ENCODE measurements at regions not wholly inside any gene's neighbourhood (a gene's known extent, or its start where the extent isn't known, plus 50 kb on each side); places are given as distances from the start of the nearest gene placed in this dataset.

DNA sequence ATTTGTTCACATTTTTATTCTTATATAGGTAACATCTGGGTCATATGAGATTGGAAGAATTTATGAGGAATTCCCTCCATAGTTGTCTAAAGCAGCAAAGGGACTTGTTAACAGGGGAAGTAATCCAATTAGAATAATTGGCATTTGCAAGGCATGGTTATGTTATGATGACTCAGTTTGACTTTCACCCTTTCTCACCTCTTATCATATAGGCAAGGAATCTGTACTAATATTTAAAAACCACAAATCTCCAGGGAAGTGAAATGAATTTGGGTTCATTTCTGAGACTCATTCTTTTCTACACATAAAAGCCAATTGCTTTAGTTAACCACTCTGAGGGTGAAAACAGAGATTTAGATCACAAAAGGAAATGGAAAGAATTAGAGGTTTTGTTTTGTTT lies 281.5 kb upstream of the DKK2 start:
- DNase-seq (ENCODE audit: low spot score) = no peak

GRCh38 chr4:107315584-107315983 lies 279.5 kb upstream of the DKK2 start:
- DNase-seq (ENCODE audit: low spot score) = no peak

DNA sequence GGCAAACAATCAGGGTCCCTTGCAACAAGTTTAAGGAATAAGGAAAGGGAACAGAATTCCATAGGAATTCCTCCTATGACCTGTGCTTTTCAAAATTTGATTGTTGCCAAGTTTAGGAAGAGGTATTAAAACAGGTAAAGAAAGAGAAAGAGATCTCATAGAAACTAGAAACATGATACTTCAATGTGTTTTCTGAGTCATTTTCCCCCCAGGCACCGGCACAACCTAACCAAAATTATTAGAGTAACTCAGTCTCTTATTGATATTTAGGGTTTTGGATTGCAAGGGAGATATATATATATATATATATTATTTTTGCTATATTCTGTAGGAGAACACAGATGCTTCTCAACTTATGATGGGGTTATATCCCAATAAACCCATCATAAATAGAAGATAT lies 278.0 kb upstream of the DKK2 start:
- DNase-seq (ENCODE audit: low spot score) = no peak

DNA sequence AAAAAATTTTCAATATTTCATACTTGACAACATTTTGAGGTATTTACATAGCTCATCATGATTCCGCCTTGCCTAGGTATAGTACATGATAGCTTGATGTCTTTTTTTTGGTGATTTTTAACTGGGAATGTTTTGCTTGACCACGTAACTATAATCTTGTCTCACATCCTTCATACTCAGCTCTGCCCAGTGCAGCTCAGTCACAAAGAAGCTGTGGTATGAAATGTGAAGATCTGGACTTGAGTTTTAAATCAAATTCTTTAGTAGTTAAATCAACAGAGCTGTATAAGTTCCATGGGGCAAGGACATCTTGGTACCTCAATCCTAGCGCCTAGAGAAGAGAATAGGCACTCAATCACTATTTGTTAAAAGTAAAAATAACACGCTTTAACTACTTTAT lies 276.3 kb upstream of the DKK2 start:
- DNase-seq (ENCODE audit: low spot score) = no peak

DNA sequence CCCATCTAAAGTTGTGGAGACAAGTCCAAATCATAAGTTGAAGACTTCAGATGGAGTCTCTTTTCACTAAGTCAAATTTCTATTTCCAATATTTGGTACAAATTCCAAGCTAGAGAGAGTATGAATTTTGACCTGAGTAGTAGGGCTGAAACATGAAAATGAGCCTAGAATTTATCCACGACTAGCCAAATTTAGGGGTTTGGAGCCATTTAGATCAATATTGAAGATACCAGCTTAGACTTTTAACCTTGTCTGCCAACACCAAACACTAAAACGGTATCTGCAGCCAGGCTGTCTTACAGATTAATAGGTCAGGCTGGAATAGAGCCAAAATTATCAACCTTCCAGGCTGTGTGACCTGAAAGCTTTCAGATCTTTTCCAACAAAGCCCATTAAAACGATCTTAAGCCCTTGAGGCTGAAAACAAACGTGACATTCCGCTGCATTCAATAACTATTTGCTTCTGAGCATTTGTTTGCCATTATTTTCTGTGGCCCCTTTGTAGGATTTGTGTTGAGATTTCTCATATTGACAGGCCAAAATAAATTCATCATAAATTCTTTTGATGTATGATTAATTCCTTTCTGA lies 268.7 kb upstream of the DKK2 start:
- DNase-seq (ENCODE audit: low spot score) = no peak

DNA sequence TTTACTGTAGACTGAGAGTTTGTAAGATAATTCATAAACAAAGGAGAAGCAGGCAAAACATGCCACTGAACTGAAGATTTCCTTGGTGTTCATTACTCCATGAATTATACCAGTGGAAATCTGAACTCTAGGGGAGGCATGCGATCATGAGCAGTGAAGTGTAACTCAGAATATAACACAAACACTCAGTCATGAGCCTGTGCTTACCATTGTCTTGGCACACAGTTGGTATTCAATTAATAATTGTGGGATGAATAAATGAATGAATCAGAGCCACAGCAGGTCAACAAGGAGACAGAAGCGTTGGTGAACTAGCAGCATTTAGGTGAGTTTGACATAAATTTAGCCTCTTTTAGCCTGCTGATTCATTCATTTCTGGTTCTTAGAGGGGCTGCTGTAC lies 263.5 kb upstream of the DKK2 start:
- no peak for DNase-seq (ENCODE audit: low spot score)

- DNase-seq (ENCODE audit: low spot score) = no peak
Measured at GRCh38 chr4:107292979-107293378, 256.9 kb upstream of the DKK2 start.

DNA sequence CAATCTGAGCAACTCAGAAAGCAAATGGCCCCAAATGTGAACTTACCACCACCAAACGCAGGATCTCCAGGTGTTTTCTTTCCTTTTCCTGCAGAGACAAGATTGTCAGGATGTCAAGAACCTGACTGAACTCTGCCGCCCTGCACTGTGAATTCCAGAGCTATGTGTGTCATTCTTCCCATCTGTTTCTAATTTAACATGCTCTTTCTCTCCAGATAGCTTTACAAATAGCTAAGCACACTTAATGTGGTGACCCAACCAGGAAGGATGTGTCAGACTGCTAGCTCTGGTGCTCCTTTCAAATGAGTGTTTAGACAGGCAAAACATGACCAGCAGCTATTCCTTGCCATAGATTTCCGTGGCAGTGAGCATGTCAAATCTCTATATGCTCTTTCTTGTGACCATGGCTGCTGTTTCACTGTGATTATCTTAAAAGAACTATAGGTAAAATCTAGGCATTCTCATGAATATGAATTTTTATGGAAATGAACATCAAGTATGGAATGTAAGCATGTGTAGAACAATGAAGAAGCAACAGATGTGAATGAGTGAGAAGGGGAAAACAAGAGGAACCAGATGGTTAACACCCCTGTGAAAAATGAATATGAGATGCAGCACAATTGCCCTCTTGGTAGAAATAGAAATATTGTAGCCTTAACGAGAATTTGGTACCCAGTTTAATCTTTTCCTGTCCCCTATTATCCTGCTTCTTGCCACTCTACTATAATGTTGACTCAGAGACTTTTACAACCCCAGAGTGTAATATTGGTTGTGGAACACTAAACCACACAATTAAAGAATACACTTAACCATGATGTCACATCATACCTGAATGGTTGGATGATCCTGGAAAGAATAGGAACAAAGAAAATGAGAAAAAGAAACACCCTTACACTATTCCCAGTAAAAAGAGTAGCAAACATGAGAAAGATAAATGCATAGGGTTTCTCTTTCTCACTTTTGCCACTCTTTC lies 247.8 kb upstream of the DKK2 start:
- DNase-seq (ENCODE audit: low spot score) = no peak

DNA sequence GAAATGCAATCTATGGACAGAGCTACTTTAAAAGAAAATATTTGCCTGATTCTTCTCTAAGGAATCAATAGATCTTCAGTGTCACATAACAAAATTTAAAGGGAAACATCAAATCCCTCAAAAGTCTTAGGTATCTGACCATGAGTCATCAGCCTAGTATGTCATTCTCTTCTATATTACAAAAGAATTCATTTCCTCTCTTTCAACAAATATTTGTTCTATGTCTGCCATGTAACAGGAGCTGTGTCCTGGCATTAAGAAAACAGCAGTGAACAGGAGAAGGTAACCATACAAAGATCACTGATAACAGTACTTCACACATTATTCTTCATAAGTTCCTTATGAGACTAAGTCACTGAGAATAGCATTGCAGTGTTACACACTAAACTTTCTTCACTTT lies 243.6 kb upstream of the DKK2 start:
- no peak for DNase-seq (ENCODE audit: low spot score)

GRCh38 chr4:107278791-107279483 lies 242.8 kb upstream of the DKK2 start:
- DNase-seq (ENCODE audit: low spot score) = no peak

DNA sequence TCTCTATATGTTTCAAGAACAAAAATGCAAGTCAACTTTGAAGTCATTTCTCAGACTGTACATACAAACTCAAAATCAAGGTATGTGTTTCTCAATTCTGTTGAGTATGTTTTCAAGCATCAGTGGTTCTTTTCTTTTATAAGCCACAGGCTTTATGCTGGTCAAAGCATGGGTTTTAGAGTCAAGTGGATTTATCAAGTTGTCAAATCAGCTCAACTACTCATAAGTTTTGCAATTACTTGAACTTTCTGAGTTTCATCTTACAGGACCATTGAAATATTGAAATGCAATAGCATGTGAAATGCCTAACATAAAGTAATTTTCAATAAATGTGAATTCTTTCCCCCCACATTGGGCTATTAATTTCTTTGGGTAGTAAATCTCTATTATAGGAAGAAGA lies 239.9 kb upstream of the DKK2 start:
- no peak for DNase-seq (ENCODE audit: low spot score)

GRCh38 chr4:107275225-107275624 lies 239.1 kb upstream of the DKK2 start:
- DNase-seq (ENCODE audit: low spot score) = no peak

- DNase-seq (ENCODE audit: low spot score) = no peak
Measured at GRCh38 chr4:107270614-107271013, 234.5 kb upstream of the DKK2 start.

- DNase-seq (ENCODE audit: low spot score) = no peak
Measured at GRCh38 chr4:107269175-107269574, 233.1 kb upstream of the DKK2 start.

DNA sequence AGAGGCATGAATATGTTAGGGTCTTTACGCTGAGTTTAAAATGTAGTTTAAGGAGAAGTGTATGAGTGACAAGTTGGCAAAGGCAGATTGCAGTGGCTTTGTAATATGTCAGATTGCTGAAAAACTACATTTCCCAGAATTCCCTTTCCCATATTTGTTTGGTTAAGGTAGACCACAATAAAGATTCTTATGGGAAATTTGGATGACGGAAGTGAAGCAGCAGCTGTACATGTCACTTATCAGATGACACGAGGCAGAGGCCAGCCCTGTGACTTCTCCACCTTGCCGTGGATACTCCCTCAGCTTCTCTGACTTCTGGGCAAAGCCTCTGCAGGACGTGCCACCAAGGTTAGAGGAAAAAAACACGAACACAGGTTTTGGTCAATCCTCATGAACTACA lies 229.7 kb upstream of the DKK2 start:
- DNase-seq (ENCODE audit: low spot score) = no peak

DNA sequence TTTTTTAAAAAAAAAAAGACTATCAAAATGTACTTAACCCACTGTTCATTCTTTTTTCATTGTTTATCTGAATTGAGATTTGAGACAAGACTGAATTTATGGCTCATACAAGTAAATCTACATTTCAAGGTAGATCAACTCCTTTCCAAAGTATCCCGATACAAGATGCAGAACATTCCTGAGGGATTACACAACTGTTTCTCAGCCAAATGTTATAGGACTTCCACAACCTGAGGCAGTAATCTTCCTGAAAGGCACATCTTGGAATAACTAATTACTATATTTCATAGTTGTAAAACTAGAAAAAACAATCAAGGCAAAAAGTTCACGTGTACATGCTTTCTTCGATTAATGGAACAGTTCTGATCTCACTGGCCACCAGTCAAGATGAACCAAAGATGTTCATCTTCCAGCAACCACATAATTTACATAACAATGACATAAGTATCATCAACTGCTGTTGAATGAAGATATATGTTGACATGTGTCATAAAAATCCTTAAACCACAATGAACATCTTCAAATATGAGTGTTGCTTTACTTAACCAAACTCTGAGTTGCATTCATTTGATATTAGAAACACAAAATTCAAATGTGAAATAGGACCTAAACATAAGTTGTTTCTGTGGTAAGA lies 225.2 kb upstream of the DKK2 start:
- DNase-seq (ENCODE audit: low spot score) = no peak

DNA sequence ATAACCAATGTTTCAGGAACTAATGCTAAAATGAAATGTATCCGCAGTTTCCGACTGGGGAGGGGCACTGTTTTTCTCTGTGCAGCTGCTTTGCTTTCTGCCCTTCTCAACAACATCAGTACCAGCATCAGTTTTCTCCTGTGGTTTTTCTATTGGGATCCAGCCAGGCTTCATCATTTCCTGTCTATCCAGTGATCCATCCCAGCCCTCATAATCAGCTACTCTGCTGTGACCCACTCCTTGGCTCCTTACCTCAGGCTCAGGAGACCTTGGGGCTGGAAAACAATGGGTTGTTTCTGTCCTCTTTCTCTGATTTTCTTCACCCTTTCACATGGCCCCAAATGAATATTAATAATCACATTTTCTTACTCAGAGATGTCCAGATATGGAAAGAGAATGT lies 222.2 kb upstream of the DKK2 start:
- DNase-seq (ENCODE audit: low spot score) = no peak

- DNase-seq (ENCODE audit: low spot score) = no peak
Measured at GRCh38 chr4:107255596-107255995, 219.5 kb upstream of the DKK2 start.

GRCh38 chr4:107255114-107255513 lies 219.0 kb upstream of the DKK2 start:
- DNase-seq (ENCODE audit: low spot score) = no peak

GRCh38 chr4:107253579-107254068 lies 217.5 kb upstream of the DKK2 start:
- no peak for DNase-seq (ENCODE audit: low spot score)

- no peak for DNase-seq (ENCODE audit: low spot score)
Measured at GRCh38 chr4:107253090-107253489, 217.0 kb upstream of the DKK2 start.

GRCh38 chr4:107252571-107252970 lies 216.5 kb upstream of the DKK2 start:
- DNase-seq (ENCODE audit: low spot score) = no peak
